ENCODE measurements at regions not wholly inside any gene's neighbourhood (a gene's known extent, or its start where the extent isn't known, plus 50 kb on each side); places are given as distances from the start of the nearest gene placed in this dataset.
"Not testable (repeated sequence)": the region's sequence is repeated elsewhere in the genome, so short reads cannot be mapped to it uniquely, and the experiment has no call there.

- BruUV-seq (replicated peaks); H3K36me3 ChIP-seq (replicated peaks in 1 of 2; ENCODE audit: control insufficient read depth in 1 of 2, insufficient read depth in 2 of 2, low read length in 2 of 2); H3K4me1 ChIP-seq (ENCODE audit: insufficient read depth, low read length); H3K27ac ChIP-seq (ENCODE audit: extremely low read length, insufficient read depth, low read length); H2AFZ ChIP-seq (ENCODE audit: low read length); POLR2A ChIA-PET; H4K20me1 ChIP-seq (ENCODE audit: insufficient read depth, low read length); in situ Hi-C loops (cut with HindIII; ENCODE audit: extremely low pct_ligation_motif_present, low pct_unique_long_range_greater_than_20kb); H3K27me3 ChIP-seq (ENCODE audit: control insufficient read depth in 1 of 2, insufficient read depth in 2 of 2, low read length in 2 of 2); H3K4me2 ChIP-seq (ENCODE audit: low read depth, low read length); H3K79me2 ChIP-seq (ENCODE audit: insufficient read depth, low read length); DNase-seq (ENCODE audit: low spot score); CTCF ChIA-PET (ENCODE audit: low intra/inter-chr PET ratio, low total read pairs); intact Hi-C loops (cut with micrococcal nuclease; ENCODE audit: unreplicated experiment); H3K4me3 ChIP-seq (replicated peaks in 1 of 3; ENCODE audit: insufficient read depth in 1 of 3, low read depth in 2 of 3, low read length in 3 of 3); FAIRE-seq; ATAC-seq; H3K9ac ChIP-seq (ENCODE audit: insufficient read depth, low read depth, low read length): not testable (repeated sequence)
- 98% methylated on average over 7 of the region's 35 CpGs for WGBS (ENCODE audit: low lambda C conversion rate)
- peaks cover 79% of the 10 kb centered on the region for H3K9me3 ChIP-seq (ENCODE audit: low read length)
Measured at GRCh38 chr12:37814529-37814928, 502.0 kb upstream of the ALG10B start.

Measured in HepG2 (cell line).